ENCODE measurements at regions not wholly inside any gene's neighbourhood (a gene's known extent, or its start where the extent isn't known, plus 50 kb on each side); places are given as distances from the start of the nearest gene placed in this dataset.
"Not testable (repeated sequence)": the region's sequence is repeated elsewhere in the genome, so short reads cannot be mapped to it uniquely, and the experiment has no call there.

DNA sequence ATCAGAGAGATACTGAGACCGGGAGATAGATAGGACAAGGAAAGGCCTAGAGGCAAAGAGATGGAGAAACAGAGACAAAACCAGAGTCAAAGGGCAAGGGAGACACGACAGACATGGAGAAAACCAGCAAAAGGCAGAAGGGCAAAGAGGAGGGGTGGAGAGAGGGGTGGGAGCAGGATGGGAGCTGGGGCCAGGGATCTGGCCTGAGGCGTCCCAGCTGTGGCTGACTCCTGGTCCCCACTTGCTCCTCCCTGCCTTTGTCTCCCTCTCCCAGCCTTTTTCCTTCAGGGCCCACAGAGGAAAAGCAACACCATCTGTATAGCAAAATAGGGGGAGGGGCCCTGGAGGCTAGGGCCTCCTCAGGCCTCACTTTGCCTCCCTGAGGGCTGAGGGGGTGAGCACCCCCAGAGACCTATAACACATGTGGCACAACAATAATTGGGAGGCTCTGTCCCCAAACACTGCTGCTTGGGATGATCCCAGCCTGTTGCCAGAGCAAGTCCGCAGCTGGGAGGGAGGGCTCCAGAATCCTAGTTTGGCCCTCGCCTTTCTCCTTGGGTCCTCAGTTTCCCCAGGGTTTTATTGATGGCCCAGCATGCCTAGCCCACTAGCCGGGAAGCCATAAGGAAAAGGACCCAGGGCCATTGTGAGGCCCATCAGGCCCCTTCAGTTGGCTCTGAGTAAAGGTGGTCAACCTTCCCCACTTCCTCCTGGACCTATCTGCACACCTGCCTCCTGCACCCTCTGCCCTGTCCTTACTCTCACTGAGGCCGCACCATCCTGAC, 96.8 kb downstream of the PJA1 start:
- in situ Hi-C loops (cut with HindIII; ENCODE audit: low pct_ligation_motif_present, low pct_unique_long_range_greater_than_20kb, low sequenced_read_pairs): no loop called here
- DNase-seq: no peak

DNA sequence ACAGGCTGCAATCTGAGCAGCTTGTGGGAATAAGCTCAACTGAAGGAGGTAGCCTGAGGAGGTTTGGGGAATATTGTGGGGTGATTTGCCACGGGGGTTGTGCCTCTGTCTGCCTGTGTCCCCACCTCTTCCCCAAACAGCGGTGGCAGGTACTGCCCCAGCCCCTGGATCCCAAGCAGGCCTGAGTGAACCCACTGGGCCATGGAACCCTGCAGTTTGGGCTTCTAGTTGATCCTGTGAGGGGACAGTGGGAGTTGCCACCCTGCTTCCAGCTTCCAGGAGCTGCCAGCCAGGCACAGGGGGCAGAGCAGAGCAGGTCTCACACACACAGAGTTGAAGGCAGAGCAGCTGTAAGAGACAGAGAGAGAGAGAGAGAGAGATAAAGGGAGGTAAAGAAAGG, 97.4 kb downstream of the PJA1 start:
- in situ Hi-C loops (cut with HindIII; ENCODE audit: low pct_ligation_motif_present, low pct_unique_long_range_greater_than_20kb, low sequenced_read_pairs): no loop called here

GRCh38 chrX:69066966-69067525, 98.2 kb downstream of the PJA1 start:
- DNase-seq: no peak
- in situ Hi-C loops (cut with HindIII; ENCODE audit: low pct_ligation_motif_present, low pct_unique_long_range_greater_than_20kb, low sequenced_read_pairs): no loop called here

More for the DNA sequence above, 97.4 kb downstream of the PJA1 start:
- DNase-seq: no peak

- in situ Hi-C loops (cut with HindIII; ENCODE audit: low pct_ligation_motif_present, low pct_unique_long_range_greater_than_20kb, low sequenced_read_pairs): no loop called here
- DNase-seq: no peak
Measured at GRCh38 chrX:69066021-69066757, 99.1 kb downstream of the PJA1 start.

GRCh38 chrX:69065451-69065850, 99.8 kb downstream of the PJA1 start:
- in situ Hi-C loops (cut with HindIII; ENCODE audit: low pct_ligation_motif_present, low pct_unique_long_range_greater_than_20kb, low sequenced_read_pairs): no loop called here
- no peak for DNase-seq

- DNase-seq: no peak
- in situ Hi-C loops (cut with HindIII; ENCODE audit: low pct_ligation_motif_present, low pct_unique_long_range_greater_than_20kb, low sequenced_read_pairs): no loop called here
Measured at GRCh38 chrX:69063486-69063885, 101.8 kb downstream of the PJA1 start.

DNA sequence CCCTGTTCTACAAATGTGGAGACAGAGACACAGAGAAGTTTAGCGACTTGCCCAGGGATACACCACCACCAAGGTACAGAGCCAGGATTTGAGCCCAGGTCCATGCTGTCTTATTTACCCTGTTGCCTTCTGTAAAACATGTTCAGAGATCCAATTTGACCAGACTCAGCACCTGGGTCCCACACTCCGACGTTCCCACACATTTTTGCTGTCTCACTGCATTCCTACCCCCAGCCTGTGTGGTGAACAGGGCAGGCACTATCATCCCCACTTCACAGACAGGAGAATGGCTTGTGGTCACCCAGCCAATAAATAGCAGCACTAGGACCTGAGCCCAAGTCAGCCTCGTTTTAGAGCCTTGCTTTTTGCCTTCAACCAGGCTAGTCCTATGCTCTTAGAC, 102.8 kb downstream of the PJA1 start:
- in situ Hi-C loops (cut with HindIII; ENCODE audit: low pct_ligation_motif_present, low pct_unique_long_range_greater_than_20kb, low sequenced_read_pairs): no loop called here
- DNase-seq: no peak

GRCh38 chrX:69060631-69061408, 104.4 kb downstream of the PJA1 start:
- no peak for DNase-seq
- in situ Hi-C loops (cut with HindIII; ENCODE audit: low pct_ligation_motif_present, low pct_unique_long_range_greater_than_20kb, low sequenced_read_pairs): no loop called here

DNA sequence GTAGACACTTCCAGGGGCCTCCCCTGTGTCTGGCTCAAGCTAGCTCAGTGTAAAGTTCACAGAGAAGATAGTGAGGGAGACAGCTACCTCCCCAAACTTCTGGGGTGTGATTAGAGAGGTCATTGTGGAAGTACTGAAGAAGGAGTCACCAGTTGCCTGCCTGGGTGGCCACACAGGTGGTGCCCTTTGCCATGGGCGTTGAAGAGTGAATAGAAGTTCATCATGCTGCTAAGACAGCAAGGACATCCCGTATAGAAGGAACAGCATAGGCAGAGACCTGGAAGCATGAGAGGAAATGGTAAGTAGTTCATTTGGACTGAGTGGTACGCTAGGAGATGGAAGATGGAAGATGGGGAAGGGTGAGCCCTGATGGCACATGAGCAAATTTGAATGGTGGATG, 110.1 kb downstream of the PJA1 start:
- in situ Hi-C loops (cut with HindIII; ENCODE audit: low pct_ligation_motif_present, low pct_unique_long_range_greater_than_20kb, low sequenced_read_pairs): no loop called here
- DNase-seq: no peak

DNA sequence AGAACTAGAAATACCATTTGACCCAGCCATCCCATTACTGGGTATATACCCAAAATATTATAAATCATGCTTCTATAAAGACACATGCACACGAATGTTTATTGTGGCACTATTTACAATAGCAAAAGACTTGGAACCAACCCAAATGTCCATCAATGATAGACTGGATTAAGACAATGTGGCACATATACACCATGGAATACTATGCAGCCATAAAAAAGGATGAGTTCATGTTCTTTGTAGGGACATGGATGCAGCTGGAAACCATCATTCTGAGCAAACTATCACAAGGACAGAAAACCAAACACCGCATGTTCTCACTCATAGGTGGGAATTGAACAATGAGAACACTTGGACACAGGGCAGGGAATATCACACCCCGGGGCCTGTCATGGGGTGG, 110.8 kb downstream of the PJA1 start:
- DNase-seq; in situ Hi-C loops (cut with HindIII; ENCODE audit: low pct_ligation_motif_present, low pct_unique_long_range_greater_than_20kb, low sequenced_read_pairs): not testable (repeated sequence)

DNA sequence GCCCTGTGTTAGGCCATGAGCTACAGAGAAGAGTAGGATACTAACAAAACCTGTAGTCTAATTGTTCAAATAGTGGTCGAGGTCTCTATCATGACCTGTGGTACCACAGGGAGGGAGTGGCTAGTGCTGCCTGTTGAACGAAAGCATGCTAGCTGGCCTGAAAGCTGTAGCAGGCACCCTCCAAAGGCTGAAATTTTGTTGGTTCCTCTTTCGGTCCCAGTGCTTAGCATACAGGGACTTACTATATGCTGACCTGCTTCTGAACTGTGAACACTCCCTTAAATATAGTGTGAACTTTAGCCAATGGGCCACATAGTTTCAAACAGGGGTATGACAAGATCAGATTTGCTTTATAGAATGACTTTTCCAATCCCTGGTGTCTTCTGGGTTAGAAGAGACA, 113.4 kb downstream of the PJA1 start:
- in situ Hi-C loops (cut with HindIII; ENCODE audit: low pct_ligation_motif_present, low pct_unique_long_range_greater_than_20kb, low sequenced_read_pairs): no loop called here
- no peak for DNase-seq

DNA sequence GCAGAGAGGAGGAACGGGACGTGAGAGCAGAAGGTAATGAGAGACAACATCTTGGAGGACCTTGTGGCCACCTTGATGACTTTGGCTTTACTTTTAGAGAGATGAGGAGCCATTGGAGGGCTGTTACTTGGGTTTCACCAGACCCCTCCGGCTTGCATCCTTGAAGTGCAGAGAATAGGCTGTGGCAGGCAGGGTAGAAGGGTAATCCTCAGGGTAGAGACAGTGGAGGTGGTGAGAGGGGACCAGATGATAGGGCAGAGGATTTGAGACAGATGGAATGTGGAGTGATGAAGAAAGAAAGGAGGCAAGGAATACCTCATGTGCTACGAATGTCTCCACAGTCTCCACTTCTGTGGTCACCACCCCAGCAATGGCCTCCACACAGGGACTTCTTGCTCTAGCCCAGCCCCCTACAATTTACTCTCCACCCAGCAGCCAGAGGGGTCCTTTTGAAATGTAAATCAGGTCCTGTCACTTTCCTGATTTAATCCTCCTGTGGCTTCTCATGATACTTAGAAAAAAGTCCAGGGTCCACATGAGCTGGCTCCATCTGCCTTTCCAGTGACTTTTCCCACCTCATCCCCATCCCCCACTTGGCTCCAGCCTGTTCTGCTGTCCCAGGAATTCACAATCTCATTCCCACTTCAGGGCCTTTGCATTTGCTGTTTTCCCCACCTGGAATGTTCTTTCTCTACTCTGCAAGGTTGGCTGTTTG, 115.0 kb downstream of the PJA1 start:
- no peak for DNase-seq
- in situ Hi-C loops (cut with HindIII; ENCODE audit: low pct_ligation_motif_present, low pct_unique_long_range_greater_than_20kb, low sequenced_read_pairs): no loop called here

GRCh38 chrX:69046996-69047490, 118.2 kb downstream of the PJA1 start:
- DNase-seq: no peak
- in situ Hi-C loops (cut with HindIII; ENCODE audit: low pct_ligation_motif_present, low pct_unique_long_range_greater_than_20kb, low sequenced_read_pairs): no loop called here

GRCh38 chrX:69045616-69046345, 119.5 kb downstream of the PJA1 start:
- DNase-seq: no peak
- in situ Hi-C loops (cut with HindIII; ENCODE audit: low pct_ligation_motif_present, low pct_unique_long_range_greater_than_20kb, low sequenced_read_pairs): no loop called here

DNA sequence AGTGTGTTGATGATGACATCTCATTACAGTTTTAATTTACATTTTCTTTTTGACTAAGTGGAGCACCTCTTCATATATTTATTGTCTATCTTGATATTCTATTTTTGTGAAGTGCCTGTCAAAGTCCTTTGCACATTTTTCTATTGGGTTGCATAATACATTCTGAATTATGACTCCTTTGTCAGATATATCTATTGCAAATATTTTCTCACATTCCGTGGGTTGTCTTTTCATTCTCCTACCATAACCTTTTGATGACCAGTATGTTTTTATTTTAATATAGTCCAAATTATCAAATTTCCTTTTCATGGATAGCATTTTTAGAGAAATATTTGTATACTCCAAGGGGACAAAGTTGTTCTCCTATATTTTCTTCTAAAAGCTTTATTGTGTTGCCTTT, 126.4 kb downstream of the PJA1 start:
- in situ Hi-C loops (cut with HindIII; ENCODE audit: low pct_ligation_motif_present, low pct_unique_long_range_greater_than_20kb, low sequenced_read_pairs): no loop called here
- DNase-seq: no peak

DNA sequence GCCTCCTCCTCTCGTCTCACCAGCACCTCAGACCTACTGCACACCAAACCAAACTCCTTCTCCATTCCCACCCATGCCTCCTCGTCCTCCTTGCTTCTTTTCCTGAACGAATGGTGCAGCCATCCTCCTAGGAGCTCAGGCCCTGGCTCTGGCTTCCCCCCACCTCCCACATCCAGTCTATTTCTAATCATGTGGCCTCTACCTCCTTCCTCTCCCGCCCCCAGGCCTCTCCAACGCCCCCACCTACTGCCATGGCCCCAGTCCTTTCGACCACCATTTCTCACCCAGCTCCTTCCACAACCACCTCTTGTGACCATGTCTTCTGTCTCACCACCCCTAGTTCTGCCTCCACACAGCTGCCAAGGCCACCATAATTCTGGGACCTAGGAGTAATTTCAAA, 127.1 kb downstream of the PJA1 start:
- no peak for DNase-seq
- in situ Hi-C loops (cut with HindIII; ENCODE audit: low pct_ligation_motif_present, low pct_unique_long_range_greater_than_20kb, low sequenced_read_pairs): no loop called here

GRCh38 chrX:69037786-69038185, 127.5 kb downstream of the PJA1 start:
- in situ Hi-C loops (cut with HindIII; ENCODE audit: low pct_ligation_motif_present, low pct_unique_long_range_greater_than_20kb, low sequenced_read_pairs): no loop called here
- DNase-seq: no peak
